ENCODE measurements at regions not wholly inside any gene's neighbourhood (a gene's known extent, or its start where the extent isn't known, plus 50 kb on each side); places are given as distances from the start of the nearest gene placed in this dataset.

DNA sequence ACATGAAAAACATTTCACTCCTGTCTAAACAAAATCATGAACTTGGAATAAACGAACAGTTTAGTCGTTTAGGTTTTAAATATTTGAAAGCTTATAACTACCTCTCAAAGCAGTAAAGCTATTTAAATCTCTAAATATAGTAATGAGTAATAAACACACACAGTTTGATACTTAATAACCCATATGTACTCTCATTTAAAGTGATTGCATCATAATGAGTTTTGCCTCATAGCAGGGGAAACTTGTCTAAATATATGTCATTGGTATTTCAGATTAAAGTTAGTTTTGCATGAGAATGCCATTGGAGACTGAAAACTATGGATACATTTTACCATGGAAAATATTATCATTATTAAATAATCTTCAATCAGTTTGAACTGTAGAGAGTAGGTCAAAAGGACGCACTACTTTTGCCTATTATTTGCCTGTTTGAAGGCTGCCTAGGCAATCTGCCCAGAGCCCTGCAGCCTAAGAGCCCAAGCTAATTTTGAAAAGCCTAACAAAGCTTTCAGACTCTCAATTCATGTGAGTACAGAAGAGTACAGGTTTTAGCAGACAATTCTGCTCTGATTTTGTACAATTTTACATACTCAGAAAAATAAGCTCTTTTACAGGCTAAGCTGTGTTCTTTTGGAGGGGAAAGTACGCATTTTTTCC lies 632.8 kb downstream of the HACE1 start:
- no peak overlapping the region for H3K4me3 ChIP-seq
- H3K4me1 ChIP-seq, result no peaks in the 10 kb centered on the region
- no peaks in the 10 kb centered on the region for H3K36me3 ChIP-seq
- H3K27me3 ChIP-seq, result no peaks in the 10 kb centered on the region
- no peak for TF ChIP-seq EP300 (IDR thresholded peaks at IDR 0.05; ENCODE audit: low read depth)
- TF ChIP-seq, protein P1, sequence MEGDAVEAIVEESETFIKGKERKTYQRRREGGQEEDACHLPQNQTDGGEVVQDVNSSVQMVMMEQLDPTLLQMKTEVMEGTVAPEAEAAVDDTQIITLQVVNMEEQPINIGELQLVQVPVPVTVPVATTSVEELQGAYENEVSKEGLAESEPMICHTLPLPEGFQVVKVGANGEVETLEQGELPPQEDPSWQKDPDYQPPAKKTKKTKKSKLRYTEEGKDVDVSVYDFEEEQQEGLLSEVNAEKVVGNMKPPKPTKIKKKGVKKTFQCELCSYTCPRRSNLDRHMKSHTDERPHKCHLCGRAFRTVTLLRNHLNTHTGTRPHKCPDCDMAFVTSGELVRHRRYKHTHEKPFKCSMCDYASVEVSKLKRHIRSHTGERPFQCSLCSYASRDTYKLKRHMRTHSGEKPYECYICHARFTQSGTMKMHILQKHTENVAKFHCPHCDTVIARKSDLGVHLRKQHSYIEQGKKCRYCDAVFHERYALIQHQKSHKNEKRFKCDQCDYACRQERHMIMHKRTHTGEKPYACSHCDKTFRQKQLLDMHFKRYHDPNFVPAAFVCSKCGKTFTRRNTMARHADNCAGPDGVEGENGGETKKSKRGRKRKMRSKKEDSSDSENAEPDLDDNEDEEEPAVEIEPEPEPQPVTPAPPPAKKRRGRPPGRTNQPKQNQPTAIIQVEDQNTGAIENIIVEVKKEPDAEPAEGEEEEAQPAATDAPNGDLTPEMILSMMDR (IDR thresholded peaks at IDR 0.05), result no peak
- DNase-seq, result no peak
- 61 to 73% methylated on average over 3 to 4 of the region's 4 CpGs for WGBS, 2 donors (ENCODE audit: low coverage in 1 of 2)
- no peaks in the 10 kb centered on the region for H3K9me3 ChIP-seq
- intact Hi-C loops (cut with DNase I; ENCODE audit: low total_unique reads) (no loop called here), in situ Hi-C loops (cut with MboI; ENCODE audit: low pct_ligation_motif_present in 1 of 4, low pct_unique_long_range_greater_than_20kb in 1 of 4, low sequenced_read_pairs in 3 of 4) (no loop called here)
- H3K27ac ChIP-seq, result no peak overlapping the region

DNA sequence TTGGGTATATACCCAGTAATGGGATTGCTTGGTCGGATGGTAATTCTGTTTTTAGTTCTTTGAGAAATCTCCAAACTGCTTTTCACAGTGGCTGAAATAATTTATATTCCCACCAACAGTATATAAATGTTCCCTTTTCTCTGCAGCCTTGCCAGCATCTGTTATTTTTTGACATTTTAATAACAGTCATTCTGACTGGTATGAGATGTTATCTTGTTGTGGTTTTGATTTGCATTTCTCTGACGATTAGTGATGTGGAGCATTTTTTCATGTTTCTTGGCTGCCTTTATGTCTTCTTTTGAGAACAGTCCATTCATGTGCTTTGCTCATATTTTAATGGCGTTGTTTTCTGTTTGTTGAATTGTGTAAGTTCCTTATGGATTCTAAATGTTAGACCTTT lies 641.6 kb downstream of the HACE1 start:
- intact Hi-C loops (cut with DNase I; ENCODE audit: low total_unique reads) (no loop called here), in situ Hi-C loops (cut with MboI; ENCODE audit: low pct_ligation_motif_present in 1 of 4, low pct_unique_long_range_greater_than_20kb in 1 of 4, low sequenced_read_pairs in 3 of 4) (no loop called here)
- 59 to 65% methylated on average over 3 of the region's 3 CpGs for WGBS, 2 donors (ENCODE audit: low coverage in 1 of 2)
- Histone ChIP-seq H3K4me1 (no peaks in the 10 kb centered on the region), H3K4me3 (no peak overlapping the region), H3K36me3 (no peaks in the 10 kb centered on the region), H3K9me3 (no peaks in the 10 kb centered on the region), H3K27ac (no peak overlapping the region), H3K27me3 (no peaks in the 10 kb centered on the region)
- DNase-seq, result no peak
- TF ChIP-seq POLR2AphosphoS5 (IDR thresholded peaks at IDR 0.05) (no peak), POLR2A (IDR thresholded peaks at IDR 0.05) (no peak), EP300 (IDR thresholded peaks at IDR 0.05; ENCODE audit: low read depth) (no peak)
- TF ChIP-seq, protein P1 (IDR thresholded peaks at IDR 0.05), result no peak

DNA sequence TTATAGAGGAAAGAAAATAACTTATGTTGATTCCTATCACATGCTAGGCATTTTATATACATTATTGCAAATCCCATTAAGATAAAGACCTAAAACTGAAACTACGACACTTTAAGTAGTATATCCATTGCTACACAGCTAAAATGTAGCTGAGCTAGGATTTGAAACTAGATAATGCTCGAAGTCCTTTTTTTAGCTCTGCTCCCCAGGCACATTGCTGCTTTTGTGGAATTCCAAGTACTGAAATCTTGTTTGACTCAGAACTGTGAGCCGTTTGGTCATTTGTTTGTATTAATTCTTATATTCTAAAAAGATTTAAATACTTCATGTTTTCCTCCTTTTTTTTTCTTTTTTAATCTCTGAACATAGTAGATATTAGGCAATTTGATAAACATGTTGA lies 644.8 kb downstream of the HACE1 start:
- no peak overlapping the region for H3K4me3 ChIP-seq
- in situ Hi-C loops (cut with MboI; ENCODE audit: low pct_ligation_motif_present in 1 of 4, low pct_unique_long_range_greater_than_20kb in 1 of 4, low sequenced_read_pairs in 3 of 4) (no loop called here), intact Hi-C loops (cut with DNase I; ENCODE audit: low total_unique reads) (no loop called here)

DNA sequence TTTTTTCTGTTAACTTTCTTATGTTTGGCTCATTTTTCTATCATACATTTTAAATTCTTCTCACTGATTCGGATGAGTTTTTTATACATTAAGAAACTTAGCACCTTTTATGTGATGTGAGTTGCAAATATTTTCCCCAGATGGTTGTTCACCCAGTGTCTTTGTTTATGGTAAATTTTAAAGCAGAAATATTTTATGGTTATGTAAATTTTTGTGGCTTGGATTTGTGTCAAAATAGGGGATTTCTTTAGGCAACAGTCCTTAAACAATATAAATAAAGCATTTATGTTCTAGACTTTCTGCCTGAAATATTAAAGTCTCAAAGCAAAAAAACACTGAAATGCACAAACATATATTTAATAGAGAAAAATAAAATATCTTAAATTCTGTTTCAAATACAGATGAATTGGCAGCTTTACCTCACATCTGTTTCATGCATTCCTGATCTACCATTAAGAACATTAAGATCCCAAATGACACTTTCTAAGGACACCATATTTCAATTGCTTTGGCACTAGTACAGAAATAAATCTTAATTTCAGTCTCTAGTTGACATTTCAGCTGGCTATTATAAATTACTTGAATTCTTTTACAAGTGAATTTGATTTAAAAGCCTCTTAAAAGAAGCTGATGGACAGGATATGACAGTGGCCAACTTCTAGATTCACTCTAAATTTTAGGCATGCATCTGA lies 646.6 kb downstream of the HACE1 start:
- Histone ChIP-seq H3K36me3 (no peaks in the 10 kb centered on the region), H3K4me3 (no peak overlapping the region), H3K4me1 (no peaks in the 10 kb centered on the region), H3K27ac (no peak overlapping the region), H3K9me3 (no peaks in the 10 kb centered on the region), H3K27me3 (no peaks in the 10 kb centered on the region)
- TF ChIP-seq EP300 (IDR thresholded peaks at IDR 0.05; ENCODE audit: low read depth), result no peak
- no peak for DNase-seq
- intact Hi-C loops (cut with DNase I; ENCODE audit: low total_unique reads) (no loop called here), in situ Hi-C loops (cut with MboI; ENCODE audit: low pct_ligation_motif_present in 1 of 4, low pct_unique_long_range_greater_than_20kb in 1 of 4, low sequenced_read_pairs in 3 of 4) (no loop called here)
- 74 to 79% methylated on average over 1 of the region's 1 CpG for WGBS, 2 donors (ENCODE audit: low coverage in 1 of 2)

More for the DNA sequence above, 644.8 kb downstream of the HACE1 start:
- H3K36me3 ChIP-seq, result no peaks in the 10 kb centered on the region
- 51 to 54% methylated on average over 3 of the region's 3 CpGs for WGBS, 2 donors (ENCODE audit: low coverage in 1 of 2)
- H3K4me1 ChIP-seq, result no peaks in the 10 kb centered on the region
- TF ChIP-seq, protein P1 (IDR thresholded peaks at IDR 0.05), result no peak
- no peak for TF ChIP-seq POLR2A (IDR thresholded peaks at IDR 0.05)
- TF ChIP-seq EP300 (IDR thresholded peaks at IDR 0.05; ENCODE audit: low read depth), result no peak
- TF ChIP-seq POLR2AphosphoS5 (IDR thresholded peaks at IDR 0.05), result no peak
- H3K27me3 ChIP-seq, result no peaks in the 10 kb centered on the region
- DNase-seq, result no peak
- no peaks in the 10 kb centered on the region for H3K9me3 ChIP-seq
- H3K27ac ChIP-seq, result no peak overlapping the region
